ENCODE measurements at regions not wholly inside any gene's neighbourhood (a gene's known extent, or its start where the extent isn't known, plus 50 kb on each side); places are given as distances from the start of the nearest gene placed in this dataset.

DNA sequence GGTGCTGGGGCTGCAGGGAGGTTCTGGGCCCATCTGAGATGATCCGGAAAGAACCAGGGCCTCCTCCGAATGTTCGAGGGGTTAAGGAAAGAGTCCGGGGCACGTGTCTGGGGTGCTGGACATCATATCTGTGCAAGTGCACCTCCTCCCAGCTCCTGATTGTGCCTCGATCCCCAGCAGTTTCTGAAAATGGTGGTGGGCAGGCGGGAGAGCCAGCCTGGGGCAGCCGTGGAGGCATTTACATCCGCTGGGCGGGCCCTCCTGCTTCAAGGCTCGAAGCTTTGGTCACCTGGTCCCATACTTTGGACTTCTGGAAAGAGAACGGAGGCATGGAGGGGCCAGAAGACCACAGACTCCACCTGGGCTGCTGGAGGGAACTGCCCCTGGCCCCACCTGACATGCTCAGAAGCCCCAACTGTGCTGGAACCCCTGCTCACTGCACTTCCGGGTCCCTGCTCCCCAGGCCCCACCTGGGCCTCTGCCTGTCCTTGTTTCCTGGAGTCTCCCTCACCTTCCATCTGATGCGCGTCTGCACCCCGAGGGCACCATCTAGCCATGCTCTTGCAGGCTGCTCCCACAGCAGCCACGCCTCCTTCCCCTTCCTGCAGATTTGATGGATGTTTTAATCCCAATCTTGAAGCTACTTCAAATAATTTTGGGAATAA, 119.2 kb upstream of the HDAC4 start:
- Histone ChIP-seq H3K9me3 (ENCODE audit: control insufficient read depth, insufficient read depth, low read depth, low read length) (no peaks in the 10 kb centered on the region), H3K4me1 (ENCODE audit: control insufficient read depth, insufficient read depth, low read length) (peaks cover 7% of the 10 kb centered on the region; the same call in 1 of the 2 replicates), H3K4me3 (ENCODE audit: low read depth, low read length) (no peak overlapping the region), H3K36me3 (ENCODE audit: control insufficient read depth in 2 of 2, insufficient read depth in 1 of 2, low read length in 2 of 2) (no peaks in the 10 kb centered on the region), H3K27ac (ENCODE audit: extremely low read depth, low read depth, low read length) (no peak overlapping the region)
- POLR2A ChIA-PET, result no interaction called here
- TF ChIP-seq ZNF2 (tag by site-specific recombination; IDR thresholded peaks at IDR 0.05), result no peak
- TF ChIP-seq ZNF629 (tag by site-specific recombination; IDR thresholded peaks at IDR 0.05), result no peak
- TF ChIP-seq ZNF10 (tag by site-specific recombination; IDR thresholded peaks at IDR 0.05), result no peak
- no peak for TF ChIP-seq ZNF555 (tag by site-specific recombination; conservative IDR thresholded peaks at IDR 0.05)
- no peak for TF ChIP-seq ZNF175 (tag by site-specific recombination; IDR thresholded peaks at IDR 0.05)
- TF ChIP-seq ZBTB48 (tag by site-specific recombination; IDR thresholded peaks at IDR 0.05), result no peak
- TF ChIP-seq ZXDB (tag by site-specific recombination; IDR thresholded peaks at IDR 0.05), result no peak
- no peak for TF ChIP-seq ZNF221 (tag by site-specific recombination; IDR thresholded peaks at IDR 0.05; ENCODE audit: borderline replicate concordance)
- TF ChIP-seq FEZF1 (tag by site-specific recombination; IDR thresholded peaks at IDR 0.05), result no peak
- CTCF ChIA-PET, result no interaction called here

DNA sequence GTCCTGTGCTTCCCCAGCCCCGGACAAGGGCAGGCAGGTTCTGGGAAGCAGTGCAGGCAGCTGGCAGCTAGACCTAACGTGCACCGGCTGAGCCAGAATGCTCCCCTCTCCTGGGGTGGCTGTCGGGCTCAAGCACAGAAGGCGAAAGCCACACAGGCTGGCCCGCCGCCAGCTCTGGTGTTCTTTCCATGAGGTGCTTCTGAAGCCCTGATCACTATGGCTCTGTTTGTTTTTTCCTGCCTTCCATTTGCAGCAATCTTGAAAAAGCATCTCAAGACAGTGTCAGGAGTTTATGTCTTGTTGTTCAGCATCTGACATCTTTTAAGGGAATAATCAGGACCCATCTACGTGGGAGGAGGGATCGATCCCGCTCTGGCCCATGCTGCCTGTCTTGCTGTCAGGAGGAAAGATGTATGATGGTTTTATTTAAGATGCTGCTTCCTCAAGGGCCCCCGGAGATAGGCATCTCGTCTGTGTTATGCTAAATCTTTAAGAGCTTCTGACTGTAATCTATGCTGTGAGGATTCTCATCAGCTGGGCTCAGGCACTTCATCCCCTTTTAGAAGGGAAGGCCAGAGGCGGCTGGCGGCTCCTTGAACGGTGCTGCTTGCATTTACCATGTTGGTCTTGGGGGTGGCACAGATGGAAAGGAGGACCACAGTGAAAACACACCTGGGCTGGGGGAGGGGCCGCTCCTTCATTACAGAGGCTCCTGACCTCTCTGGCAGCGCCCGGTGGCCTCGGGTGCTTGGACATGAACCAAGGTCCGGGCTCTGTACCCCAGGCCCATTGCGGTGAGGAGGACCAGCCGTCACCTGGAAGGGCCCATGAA, 118.5 kb upstream of the HDAC4 start:
- Histone ChIP-seq H3K9me3 (ENCODE audit: control insufficient read depth, insufficient read depth, low read depth, low read length) (no peaks in the 10 kb centered on the region), H3K4me1 (ENCODE audit: control insufficient read depth, insufficient read depth, low read length) (peaks cover 7% of the 10 kb centered on the region; the same call in 1 of the 2 replicates), H3K27ac (ENCODE audit: extremely low read depth, low read depth, low read length) (no peak overlapping the region), H3K36me3 (ENCODE audit: control insufficient read depth in 2 of 2, insufficient read depth in 1 of 2, low read length in 2 of 2) (no peaks in the 10 kb centered on the region), H3K4me3 (ENCODE audit: low read depth, low read length) (no peak overlapping the region)
- POLR2A ChIA-PET, result no interaction called here
- no peak for TF ChIP-seq ZBTB8A (tag by site-specific recombination; IDR thresholded peaks at IDR 0.05)
- no peak for TF ChIP-seq GFI1B (tag by site-specific recombination; IDR thresholded peaks at IDR 0.05)
- TF ChIP-seq ZFP69B (tag by site-specific recombination; IDR thresholded peaks at IDR 0.05), result no peak
- TF ChIP-seq ZNF221 (tag by site-specific recombination; IDR thresholded peaks at IDR 0.05; ENCODE audit: borderline replicate concordance), result no peak
- no peak for TF ChIP-seq KLF8 (tag by site-specific recombination; IDR thresholded peaks at IDR 0.05)
- no peak for TF ChIP-seq ZNF768 (tag by site-specific recombination; IDR thresholded peaks at IDR 0.05)
- TF ChIP-seq ZNF292 (tag by site-specific recombination; IDR thresholded peaks at IDR 0.05; ENCODE audit: borderline replicate concordance, low read depth), result no peak
- no peak for TF ChIP-seq TCF7L2 (IDR thresholded peaks at IDR 0.05; ENCODE audit: borderline replicate concordance, low read depth, low read length)
- no peak for TF ChIP-seq ZNF324 (tag by site-specific recombination; IDR thresholded peaks at IDR 0.05)
- no peak for TF ChIP-seq ZNF792 (tag by site-specific recombination; IDR thresholded peaks at IDR 0.05)
- no peak for TF ChIP-seq ZNF157 (tag by site-specific recombination; IDR thresholded peaks at IDR 0.05)
- no peak for TF ChIP-seq ZNF394 (tag by site-specific recombination; IDR thresholded peaks at IDR 0.05; ENCODE audit: borderline replicate concordance)
- no peak for TF ChIP-seq ZNF747 (tag by site-specific recombination; IDR thresholded peaks at IDR 0.05)
- TF ChIP-seq ZNF548 (tag by site-specific recombination; IDR thresholded peaks at IDR 0.05), result no peak
- no peak for TF ChIP-seq ZNF561 (tag by site-specific recombination; IDR thresholded peaks at IDR 0.05; ENCODE audit: borderline replicate concordance)
- TF ChIP-seq ZNF623 (tag by site-specific recombination; IDR thresholded peaks at IDR 0.05), result no peak
- TF ChIP-seq, protein P1, sequence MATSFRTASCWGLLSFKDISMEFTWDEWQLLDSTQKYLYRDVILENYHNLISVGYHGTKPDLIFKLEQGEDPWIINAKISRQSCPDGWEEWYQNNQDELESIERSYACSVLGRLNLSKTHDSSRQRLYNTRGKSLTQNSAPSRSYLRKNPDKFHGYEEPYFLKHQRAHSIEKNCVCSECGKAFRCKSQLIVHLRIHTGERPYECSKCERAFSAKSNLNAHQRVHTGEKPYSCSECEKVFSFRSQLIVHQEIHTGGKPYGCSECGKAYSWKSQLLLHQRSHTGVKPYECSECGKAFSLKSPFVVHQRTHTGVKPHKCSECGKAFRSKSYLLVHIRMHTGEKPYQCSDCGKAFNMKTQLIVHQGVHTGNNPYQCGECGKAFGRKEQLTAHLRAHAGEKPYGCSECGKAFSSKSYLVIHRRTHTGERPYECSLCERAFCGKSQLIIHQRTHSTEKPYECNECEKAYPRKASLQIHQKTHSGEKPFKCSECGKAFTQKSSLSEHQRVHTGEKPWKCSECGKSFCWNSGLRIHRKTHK (tag by site-specific recombination; IDR thresholded peaks at IDR 0.05), result no peak
- CTCF ChIA-PET, result interaction anchor here (1.1 kb wide), 1 partner anchor 21 kb away, joined by 3 read pairs; no protein-coding TSS in a partner anchor

Measured in HEK293 (cell line).